SH-SY5Y (cell line): ENCODE measurements at regions not wholly inside any gene's neighbourhood (a gene's known extent, or its start where the extent isn't known, plus 50 kb on each side); places are given as distances from the start of the nearest gene placed in this dataset.

ENCODE experiments used
- GATA2 ChIP-seq: IDR thresholded peaks from 2 replicates; pipeline ENCODE4 v1.6.1; 2011; ENCODE audit warnings: mild to moderate bottlenecking, low read depth, low read length
- GATA3 ChIP-seq: IDR thresholded peaks from 2 replicates; pipeline ENCODE4 v1.6.1; 2011; ENCODE audit warnings: low read depth, mild to moderate bottlenecking, low read length, moderate library complexity

DNA sequence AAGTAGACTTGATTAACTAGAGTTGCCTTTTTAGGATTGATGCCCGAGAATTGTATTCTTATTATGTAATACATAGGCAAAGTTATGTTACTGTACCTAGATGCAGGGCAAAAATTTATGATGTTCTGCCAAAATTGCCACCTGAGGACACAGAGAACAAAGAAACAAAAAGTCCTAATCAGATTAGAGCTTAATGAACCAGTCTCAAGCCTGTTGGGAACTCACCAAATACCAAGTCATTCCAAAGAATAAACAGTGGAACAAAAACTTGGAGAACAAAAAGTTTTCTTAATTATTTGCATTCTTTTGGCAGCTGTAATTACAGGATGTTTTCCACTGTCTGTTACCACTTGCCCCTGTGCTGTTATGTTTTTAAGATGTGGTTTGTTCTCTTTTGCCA lies 154.7 kb upstream of the SGK1 start:
- TF ChIP-seq GATA2: no peak
- TF ChIP-seq GATA3: no peak
